ENCODE measurements at regions not wholly inside any gene's neighbourhood (a gene's known extent, or its start where the extent isn't known, plus 50 kb on each side); places are given as distances from the start of the nearest gene placed in this dataset.
"Not testable (repeated sequence)": the region's sequence is repeated elsewhere in the genome, so short reads cannot be mapped to it uniquely, and the experiment has no call there.

DNA sequence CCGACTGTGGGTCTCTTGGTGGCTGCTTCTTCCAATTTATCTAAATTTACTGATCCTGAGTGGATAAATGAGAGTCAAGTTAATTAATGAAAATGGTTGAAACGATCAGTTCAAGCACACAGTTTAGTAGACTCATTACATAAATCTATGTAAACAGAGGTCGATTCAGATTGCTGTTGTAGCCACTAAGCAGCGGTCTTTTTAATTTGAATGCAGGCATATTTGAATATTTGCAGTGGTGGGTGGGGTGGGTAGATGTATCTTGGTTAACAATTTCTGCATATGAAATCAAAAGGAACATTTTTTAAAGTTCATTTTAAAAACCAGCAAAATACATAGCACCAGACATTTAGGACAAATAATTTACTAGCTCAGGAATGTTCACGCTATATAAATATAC lies 325.9 kb downstream of the KLF12 start:
- DNase-seq (ENCODE audit: low read depth in 2 of 2): no peak

DNA sequence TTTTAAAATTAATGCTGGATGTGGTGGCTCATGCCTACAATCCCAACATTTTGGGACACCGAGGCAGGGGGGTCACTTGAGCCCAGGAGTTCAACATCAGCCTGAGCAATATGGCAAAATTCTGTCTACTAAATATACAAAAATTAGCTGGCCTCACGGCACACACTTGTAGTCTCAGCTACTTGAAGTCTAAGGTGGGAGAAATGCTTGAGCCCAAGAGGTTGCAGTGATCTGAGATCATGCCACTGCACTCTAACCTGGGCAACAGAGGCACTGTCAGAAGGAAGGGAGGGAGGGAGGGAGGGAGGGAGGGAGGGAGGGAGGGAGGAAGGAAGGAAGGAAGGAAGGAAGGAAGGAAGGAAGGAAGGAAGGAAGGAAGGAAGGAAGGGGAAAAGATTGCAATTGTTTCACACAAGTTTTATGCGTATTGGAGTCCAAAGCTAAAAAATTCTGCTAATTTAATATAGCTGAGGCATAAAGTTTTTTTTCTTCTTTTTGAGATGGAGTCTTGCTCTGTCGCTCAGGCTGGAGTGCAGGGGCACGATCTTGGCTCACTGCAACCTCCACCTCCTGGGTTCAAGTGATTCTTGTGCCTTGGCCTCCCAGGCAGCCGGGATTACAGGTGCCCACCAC lies 328.8 kb downstream of the KLF12 start:
- DNase-seq (ENCODE audit: low read depth in 2 of 2): not testable (repeated sequence)

DNA sequence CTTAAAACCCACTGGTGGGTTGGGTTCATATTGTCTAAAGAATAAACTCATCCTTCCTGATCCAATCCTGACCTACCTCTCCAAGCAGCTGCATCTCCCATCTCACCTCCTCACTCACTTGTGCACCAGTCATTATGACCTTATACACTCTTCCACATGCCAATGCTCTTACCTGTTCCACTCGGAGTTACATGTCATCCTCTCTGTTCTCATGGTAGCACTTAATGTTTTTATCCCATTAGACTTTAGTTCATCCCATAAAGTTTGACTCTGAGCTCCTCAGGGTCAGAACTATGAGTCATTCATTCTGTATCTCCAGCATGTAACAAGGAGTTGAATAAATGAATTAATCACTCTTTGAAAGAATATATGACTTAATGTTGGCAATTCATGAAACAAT lies 330.2 kb downstream of the KLF12 start:
- DNase-seq (ENCODE audit: low read depth in 2 of 2): peak; percentile 15

DNA sequence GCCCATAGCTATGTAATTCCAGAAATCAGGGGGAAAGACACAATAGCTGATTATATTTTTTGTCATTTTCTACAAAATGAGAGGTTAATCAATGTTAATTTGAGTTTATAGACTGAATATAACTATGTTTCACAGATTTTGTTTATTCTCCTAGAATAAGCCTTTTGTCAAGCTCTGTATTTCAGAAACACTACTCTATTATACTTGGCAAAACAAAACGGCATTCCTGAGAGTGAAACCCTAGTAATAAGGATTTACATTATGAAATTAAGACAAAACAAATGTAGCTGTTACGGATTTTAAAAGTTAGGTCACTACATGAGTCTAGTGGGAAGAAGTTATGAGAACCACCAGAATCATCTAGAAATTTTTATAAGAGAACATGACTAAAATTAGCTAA lies 334.2 kb downstream of the KLF12 start:
- no peak for DNase-seq (ENCODE audit: low read depth in 2 of 2)

DNA sequence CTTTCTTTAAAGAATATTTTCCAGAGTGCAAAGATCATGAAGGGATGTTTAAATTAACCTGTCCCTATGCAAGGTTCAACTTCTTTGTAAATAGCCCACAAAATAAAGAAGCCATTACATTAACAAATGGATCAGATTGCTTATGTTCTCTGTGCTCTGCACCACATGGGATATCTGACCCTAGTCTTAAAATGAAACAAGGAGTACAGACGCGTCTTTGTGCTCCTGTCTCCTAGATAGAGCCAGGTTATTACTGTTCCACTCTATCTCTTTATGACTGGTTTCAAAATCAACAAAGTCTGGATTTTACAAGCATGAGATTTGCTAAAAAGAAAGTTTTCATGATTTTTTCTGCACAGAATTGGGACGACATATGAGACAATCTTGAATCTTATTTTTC lies 339.4 kb downstream of the KLF12 start:
- no peak for DNase-seq (ENCODE audit: low read depth in 2 of 2)

DNA sequence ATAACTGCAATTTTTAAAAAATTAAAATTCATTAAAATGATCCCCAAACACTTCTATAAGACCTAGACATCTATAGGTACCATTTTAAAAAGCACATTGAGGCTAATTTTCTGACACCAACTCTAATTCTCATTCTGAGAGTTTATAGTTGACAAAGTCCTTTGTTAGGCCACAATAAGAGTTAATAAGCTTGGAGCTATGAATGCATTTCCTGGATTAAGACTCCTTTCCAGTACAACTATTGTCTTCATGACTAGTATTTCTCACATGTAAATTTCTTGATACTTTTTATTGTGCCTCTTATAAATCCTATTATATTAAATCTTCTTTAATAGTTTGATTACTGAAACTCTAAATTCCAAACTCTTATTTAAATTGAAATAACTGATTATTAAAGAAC lies 340.8 kb downstream of the KLF12 start:
- DNase-seq (ENCODE audit: low read depth in 2 of 2): no peak

DNA sequence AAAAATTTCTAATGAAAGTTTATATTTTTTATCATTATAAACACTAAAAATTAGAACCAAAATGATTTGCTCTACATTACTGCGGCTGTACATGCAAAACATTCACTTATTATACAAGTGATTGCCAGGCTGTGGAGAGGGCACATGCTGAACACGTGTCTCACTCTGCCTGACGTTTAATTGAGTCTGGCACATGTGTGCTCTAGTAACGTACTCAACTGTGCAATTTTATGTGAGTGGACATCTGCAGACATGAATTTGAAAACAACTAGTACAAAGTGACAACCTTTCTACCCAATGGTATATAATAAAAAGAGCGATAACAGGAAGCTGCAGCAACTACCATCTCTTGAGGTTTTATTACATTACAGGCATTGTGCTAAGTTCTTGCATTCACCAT lies 341.4 kb downstream of the KLF12 start:
- no peak for DNase-seq (ENCODE audit: low read depth in 2 of 2)

DNA sequence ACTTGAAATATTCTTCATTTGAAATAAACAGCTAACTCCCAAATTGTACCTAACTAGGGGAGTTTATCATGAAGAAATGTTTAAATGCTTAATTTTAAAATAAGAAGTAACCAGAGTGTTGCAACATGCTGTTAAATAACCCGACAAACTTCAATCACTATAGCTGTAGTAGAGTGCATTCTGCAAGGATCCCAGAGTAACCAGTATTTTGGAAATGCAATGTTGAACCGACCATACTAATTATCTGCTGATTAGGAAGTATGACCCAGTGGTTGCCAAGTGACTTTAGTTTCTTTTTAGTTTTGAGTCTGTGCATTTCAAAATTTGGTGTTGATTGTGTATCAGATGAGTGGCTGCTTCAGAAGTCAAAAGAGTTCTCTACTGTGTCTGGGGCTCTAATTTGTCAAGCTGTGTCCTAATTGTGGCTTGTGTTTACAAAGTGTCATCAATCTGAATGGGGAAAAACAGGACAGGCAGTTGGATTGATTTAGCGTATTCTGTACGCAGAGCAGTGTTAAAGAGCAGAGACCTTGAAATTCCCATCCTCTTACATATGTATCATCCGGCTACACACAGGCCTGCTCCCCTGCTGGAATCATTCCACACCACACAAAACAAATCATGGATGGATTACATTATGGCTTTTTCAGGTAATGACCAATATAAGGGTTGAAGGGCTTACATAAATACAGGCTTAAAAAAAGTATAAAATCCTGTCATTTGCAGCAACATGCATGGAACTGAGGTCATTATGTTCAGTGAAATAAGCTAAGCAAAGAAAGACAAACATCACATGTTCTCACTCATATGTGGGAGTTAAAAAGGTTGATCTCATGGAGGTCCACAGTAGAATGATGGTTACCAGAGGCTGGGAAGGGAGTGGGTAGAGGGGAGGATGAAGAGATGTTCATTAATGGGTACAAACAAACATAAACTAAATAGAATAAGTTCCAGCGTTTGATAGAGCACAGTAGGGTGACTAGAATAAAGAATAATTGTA lies 351.5 kb downstream of the KLF12 start:
- no peak for DNase-seq (ENCODE audit: low read depth in 2 of 2)

DNA sequence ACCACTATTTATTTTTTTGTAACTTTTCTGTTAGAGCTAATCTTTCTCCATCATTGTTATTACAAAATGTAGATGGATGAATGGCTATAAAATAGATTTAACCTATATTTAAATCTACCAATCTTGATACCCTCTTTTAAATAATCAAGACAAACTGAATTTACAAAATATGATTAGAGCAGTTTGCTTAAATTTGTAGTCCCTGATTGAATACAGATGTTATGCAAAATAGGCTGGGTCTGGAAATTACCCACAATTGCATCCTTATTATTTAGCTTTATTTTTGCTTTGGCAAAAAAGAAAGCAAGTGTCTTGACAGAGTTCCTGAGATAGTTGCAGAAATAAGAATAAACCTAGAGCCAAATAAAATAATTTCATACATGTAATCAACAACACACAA lies 352.8 kb downstream of the KLF12 start:
- no peak for DNase-seq (ENCODE audit: low read depth in 2 of 2)

DNA sequence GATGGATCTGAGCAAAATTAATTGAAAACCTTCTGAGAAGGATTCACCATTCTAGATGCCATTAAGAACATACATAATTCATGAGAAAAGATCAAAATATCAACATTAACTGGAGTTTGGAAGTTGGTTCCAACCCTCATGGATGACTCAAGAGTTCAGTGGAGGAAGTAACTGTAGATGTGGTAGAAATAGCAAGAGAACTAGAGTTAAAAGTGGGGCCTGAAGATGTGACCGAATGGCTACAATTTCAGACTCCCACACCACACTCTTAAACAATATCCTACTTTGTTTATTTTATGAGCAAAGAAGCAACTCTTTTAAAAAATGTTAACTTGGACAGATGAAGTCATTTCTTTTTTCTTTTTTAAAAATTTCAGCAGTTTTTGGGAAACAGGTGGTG lies 354.3 kb downstream of the KLF12 start:
- DNase-seq (ENCODE audit: low read depth in 2 of 2): no peak

DNA sequence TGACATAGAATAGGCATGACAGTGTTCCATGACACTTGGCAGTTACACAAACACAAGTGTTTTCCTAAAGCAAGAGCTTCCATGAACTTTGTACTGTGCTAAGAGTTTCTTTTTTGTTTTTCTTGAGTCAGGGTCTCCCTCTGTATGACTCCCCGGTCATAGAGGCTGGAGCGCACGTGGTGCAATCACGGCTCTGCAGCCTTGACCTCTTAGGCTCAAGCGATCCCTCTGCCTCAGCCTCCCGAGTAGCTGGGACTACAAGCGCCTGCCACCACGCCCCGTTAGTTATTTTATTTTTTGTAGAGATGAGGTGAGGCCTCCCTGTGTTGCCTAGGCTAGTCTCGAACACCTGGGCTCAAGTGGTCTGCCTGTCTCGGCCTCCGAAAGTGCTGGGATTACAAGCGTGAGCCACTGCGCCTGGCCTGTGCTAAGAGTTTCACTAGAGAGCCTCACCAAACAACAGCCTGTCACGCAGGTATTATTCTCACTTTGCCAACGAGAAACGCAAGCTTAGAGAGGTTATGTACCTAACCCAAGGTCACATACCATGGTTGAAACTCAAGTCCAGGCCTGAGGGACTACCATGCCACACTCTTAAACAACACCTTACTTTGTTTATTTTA lies 355.9 kb downstream of the KLF12 start:
- DNase-seq (ENCODE audit: low read depth in 2 of 2): no peak

DNA sequence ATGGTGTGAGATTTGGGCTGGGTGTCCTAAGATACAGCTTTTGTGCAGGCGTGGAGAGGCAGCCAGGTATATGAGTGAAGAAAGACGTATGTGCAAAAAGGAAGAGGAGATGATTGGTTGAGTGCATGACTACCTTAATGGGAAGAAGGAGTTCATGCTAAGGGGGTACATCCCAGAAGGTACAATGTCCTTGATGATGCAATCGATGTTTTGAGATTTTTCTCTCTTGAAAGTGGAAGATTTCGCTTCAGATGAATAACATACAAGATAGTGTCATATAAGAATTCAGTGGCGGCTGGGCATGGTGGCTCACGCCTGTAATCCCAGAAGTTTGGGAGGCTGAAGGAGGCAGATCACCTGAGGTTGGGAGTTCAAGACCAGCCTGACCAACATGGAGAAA lies 357.1 kb downstream of the KLF12 start:
- no peak for DNase-seq (ENCODE audit: low read depth in 2 of 2)

DNA sequence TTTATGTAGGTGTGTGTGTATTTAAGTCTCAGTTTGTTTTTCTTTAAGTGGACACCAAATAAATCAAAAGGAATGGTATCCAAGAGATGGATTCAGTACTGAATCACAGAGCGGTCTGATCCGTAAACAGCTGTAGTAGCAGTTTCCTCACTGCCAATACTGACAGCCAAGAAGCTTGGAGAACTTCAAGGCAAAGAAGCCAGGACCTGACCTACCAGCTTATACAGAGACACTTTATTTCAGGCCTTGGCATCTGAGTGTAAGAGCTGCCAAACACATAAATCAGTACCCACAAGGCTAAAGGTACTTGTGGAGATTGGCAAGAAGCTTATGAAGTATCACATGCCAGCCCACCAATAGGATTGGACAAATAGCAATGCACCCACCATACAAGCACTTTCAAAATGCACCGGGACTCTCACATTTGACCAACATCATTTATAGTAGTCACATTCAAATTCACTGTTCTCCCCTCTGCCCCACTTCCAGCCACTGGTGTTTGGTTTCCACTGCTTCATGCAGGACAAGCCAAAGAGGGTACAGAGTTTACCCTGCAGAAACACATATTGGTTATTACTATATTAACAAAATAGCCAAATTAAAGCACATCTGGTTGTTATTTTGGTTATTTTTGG lies 357.9 kb downstream of the KLF12 start:
- DNase-seq (ENCODE audit: low read depth in 2 of 2): no peak

DNA sequence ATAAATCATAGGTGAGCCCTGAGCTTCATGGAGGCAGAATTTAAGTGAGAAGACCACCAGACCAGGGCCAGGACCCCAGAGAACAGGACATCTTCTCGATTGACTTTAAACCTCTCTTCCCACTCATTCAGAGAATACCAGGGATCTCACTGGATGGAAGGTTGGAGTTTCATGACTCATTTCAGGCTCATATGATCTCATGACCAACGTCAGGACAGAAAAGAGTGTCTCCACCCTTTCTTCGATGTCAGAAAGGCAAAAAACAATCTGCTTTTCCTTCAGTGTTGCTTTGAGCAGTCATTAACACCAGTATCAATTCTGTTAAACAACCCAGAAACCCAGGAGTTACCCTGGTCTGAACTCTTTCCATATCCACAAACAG lies 361.0 kb downstream of the KLF12 start:
- DNase-seq (ENCODE audit: low read depth in 2 of 2): no peak

DNA sequence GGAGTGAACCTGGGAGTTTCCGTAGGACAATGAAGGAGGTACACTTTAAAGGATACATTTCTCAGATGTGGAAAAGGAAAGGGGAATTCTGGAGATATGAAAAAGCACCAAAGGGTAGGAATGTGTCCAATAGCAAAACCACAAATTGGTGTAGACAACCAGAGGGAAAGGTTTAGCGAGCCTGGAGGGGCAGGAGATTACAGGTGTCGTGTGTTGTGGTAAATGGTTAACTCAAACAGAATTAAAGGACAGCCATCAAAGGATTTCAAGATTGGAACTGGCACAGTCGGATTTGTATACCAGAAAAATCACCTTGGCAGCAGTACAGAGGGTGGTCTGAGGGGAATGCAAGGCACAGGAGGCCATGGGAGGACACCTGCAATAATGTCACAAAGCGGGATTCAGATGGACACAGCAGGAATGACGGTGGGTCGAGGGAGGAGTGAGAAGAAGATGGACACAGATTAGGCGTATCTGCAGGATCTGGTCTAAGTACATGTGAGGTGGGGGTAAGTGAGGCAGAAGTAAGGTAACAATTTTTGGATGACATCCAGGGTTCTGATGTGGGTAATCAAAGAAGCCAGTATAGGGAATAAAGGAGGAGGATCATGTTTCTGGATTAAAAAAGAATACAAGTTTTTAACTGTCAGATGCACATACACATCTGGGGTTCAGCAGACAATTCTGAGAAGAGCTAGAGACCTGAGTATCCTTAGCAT lies 361.6 kb downstream of the KLF12 start:
- no peak for DNase-seq (ENCODE audit: low read depth in 2 of 2)

DNA sequence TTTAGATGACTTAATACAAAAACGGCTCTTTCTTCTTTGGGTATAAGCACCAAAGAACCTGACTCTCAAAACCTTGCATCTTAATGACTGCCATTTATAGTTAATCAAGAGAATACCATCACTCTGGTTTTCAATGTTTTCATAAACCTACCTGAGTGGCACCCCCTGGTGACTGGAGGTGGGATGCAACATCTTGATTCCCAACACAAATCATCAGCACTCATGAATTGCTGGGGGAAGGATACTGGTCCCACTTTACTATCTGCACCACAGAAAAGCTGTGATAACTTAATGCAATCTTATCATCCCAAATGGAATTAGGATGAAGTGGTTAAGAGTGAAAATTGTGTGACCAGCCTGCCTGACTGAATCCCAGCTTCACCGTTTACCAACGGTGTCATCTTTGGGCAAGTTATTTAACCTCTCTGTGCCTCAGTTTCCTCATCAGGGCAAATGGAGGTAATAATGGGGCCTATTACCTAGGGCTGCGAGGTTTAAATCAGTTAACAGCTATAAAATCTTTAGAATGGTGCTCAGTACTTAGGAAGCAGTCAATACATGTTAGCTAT lies 366.4 kb downstream of the KLF12 start:
- DNase-seq (ENCODE audit: low read depth in 2 of 2): no peak

DNA sequence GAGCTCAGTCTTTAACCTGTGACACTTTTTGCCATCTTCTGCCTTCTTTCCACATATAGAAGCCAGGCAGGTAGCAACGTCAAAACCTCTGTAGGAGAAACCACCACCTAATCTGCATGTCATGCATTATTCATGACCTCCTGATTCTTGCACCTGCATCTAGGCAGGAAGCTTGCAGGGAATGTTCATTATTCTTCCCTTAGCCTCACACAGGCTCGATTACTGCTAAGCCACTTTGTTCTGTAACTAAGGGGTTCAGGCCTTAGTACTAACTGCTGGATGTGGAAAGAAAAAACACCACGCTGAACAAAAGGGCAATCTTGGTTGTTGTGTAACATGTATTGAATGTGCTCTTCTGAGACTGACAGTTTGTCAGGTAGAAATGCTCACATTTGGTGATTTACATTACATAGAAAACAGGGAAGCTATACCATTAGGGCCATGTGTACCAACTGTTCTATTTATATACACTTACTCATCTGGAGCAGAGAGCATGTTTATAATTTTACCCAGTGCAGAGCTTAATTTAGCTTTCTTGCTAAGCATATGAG lies 366.9 kb downstream of the KLF12 start:
- DNase-seq (ENCODE audit: low read depth in 2 of 2): no peak

DNA sequence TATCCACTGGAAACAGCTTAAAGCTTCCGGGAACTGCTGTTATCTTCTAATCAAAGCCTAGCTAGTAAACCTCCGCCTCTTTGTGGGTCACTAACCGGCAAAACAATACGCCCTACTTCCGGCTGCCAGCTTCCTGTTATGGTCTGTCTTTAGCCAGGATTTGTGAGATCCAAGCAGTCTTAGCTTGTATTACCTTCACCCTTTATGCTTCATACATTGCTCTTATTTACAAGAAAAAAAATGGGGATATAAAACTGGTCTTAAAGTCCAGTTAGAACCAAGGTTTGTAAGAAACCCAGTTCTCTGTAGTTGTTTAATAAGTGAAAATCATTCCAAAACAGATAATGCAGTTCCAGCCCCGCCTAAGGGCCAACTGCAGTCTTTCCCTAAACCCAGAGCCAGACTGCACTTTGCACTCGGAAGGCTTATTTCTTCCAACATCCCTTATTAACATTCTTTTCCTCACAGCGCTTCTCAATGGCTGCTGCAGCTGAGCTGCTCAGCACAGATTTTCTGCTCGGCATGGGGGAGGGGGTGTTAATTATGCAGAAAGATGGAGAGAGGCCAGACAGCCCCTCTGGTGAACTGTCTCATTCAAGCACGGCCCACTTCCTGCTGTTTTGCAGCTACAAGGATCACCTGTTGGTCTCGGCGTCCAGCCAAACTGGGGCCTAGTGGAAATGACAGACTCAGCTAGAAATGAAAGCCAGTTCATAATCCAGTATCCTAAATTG lies 368.4 kb downstream of the KLF12 start:
- peak; percentile 51 to 56 for DNase-seq (ENCODE audit: low read depth in 2 of 2)

DNA sequence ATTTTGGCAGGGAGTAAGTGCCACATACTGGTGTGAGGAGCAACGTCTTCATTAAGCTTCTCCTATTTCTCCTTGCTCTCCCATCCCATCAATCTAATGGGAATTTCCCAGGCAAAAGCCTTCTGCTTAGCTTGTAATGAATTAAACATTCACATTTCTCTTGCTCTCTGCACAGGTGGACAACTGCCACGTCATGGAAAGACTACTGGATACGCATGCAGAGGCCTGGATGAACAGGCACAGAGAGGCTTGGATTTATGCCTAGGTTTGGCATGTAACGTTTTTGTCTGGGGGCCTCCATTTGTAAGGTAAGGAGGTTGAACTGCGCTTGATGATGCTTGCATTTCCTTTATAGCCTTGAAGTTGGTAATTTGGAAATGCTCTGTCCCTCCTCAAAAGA lies 374.8 kb downstream of the KLF12 start:
- no peak for DNase-seq (ENCODE audit: low read depth in 2 of 2)

DNA sequence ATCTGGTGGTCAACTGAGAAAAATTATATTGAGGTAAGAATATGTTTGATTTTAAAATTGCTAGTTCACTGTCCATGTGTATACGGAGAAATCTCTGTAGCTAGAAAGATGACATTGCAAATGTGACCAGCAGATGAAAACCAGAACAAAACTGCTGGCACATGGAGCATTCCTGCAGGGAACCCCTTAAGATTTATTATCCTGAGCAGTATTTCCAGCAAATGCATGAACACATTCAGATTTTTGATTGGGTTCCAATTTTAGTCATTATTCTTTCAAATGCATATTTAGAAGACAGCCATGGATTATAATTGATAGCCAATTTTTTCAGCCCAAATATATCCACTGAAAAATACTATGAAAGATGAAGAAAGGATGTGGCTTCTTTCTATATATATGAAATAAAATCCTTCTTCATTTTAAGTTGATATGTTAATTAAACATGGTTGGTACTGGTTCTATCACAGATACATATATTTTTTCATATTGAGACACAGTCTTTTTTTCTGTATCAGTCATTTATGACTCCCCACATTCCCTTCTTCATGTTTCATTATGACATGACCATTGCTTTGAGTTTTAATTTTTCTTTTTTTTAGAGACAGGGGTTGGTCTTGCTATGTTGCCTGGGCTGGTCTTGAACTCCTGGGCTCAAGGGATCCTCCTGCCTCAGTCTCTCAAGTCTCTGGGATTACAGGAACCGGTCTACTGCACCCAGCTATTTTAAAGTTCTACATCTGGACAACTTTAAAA lies 376.5 kb downstream of the KLF12 start:
- peak; percentile 66 to 67 for DNase-seq (ENCODE audit: low read depth in 2 of 2)
